LNCAP (cell line): ENCODE measurements at regions not wholly inside any gene's neighbourhood (a gene's known extent, or its start where the extent isn't known, plus 50 kb on each side); places are given as distances from the start of the nearest gene placed in this dataset.

Experiments used
- CTCF ChIP-seq: fragments of 450-650 bp; IDR thresholded peaks from 2 replicates; pipeline ENCODE4 v1.5.1; 2017; ENCODE audit warnings: mild to moderate bottlenecking

GRCh38 chr5:89229331-89230070 is 346.5 kb upstream of the MEF2C start:
- TF ChIP-seq CTCF: no peak

DNA sequence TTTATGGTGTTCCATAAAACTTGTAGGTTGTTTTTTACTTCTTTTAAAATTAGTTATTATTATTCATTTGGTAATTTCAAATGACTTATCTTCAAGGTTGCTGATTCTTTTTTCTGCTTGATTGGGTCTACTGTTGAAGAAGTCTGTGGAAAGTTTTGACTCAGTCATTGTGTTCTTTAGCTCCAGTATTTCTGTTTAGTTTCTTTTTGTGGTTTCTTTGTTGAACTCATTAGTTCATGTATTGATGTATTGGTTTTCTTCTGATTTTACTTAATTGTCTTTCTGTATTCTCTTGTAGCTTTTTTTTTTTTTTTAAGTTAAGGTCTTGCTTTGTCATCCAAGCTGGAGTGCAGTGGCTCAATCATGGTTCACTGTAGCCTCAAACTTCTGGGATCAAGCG is 345.4 kb upstream of the MEF2C start:
- TF ChIP-seq CTCF: no peak

DNA sequence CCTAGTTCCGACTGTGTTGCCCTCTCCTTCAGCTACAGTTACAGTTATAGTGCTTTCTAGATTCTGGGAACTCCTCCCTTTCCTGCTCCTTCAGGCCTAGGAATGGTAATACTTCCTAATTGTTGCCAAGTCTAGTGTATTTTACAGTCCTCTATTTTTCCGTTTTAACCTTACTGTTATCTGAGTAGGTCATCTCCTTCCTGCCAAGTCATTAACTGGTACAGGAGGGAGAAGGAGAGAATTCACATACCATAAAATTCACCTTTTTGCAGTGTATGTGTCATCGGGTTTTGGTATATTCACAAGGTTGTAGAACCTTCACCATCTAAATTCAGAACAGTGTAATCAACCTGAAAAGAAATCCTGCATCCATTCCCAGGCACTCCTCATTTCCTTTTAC is 335.4 kb upstream of the MEF2C start:
- TF ChIP-seq CTCF: no peak

GRCh38 chr5:89216606-89217005 is 333.6 kb upstream of the MEF2C start:
- TF ChIP-seq CTCF: no peak

- TF ChIP-seq CTCF: no peak
These were observed 330.6 kb upstream of the MEF2C start for GRCh38 chr5:89213573-89213972.

DNA sequence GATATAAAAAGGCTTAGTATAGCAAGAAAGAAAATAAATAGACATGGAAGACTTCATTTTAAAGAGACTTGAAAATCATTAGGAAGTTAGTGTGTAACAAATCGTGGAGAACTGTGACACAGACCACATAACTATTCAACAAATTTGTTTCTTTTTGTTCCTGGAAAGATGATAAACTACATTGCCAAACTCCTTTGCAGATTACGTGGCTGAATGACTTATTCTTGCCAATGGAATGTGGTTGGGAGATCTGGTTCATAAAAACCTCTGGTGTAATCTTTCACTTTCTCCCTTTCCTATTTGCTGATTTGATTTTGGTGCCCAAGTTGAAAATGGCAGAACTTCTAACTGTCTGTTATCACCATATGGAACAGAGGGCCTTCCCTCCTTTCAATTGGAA is 328.9 kb upstream of the MEF2C start:
- no peak for TF ChIP-seq CTCF

DNA sequence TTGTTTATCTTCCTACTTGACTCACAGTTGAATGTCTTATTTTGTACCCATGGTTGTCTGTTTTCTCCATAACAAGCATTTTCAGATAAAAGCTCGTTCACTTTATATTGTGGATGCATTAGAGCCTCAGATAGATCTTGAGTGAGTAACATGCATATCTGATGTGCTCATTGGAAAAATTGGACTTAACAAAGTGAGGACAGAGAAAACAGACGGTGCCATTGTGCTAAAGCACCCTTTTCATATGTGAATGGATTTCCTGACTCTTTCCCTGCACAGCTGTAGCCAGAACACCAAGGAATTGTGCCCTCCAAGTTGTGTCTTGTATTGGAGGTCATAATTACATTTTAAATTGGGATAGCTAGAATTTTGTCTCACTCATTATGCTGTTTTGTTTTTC is 325.8 kb upstream of the MEF2C start:
- TF ChIP-seq CTCF: no peak

- no peak for TF ChIP-seq CTCF
These were observed 325.4 kb upstream of the MEF2C start for GRCh38 chr5:89208392-89208791.
